ENCODE measurements at regions not wholly inside any gene's neighbourhood (a gene's known extent, or its start where the extent isn't known, plus 50 kb on each side); places are given as distances from the start of the nearest gene placed in this dataset.
"Not testable (repeated sequence)": the region's sequence is repeated elsewhere in the genome, so short reads cannot be mapped to it uniquely, and the experiment has no call there.

DNA sequence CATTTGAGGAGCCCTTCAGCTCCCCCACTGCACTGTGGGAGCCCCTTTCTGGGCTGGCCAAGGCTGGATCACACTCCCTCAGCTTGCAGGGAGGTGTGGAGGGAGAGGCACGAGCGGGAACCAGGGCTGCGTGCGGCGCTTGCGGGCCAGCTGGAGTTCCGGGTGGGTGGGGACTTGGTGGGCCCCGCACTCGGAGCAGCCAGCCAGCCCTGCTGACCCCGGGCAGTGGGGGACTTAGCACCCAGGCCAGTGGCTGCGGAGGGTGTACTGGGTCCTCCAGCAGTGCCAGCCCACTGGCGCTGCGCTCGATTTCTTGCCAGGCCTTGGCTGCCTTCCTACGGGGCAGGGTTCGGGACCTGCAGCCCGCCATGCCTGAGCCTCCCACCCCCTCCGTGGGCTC, 895.1 kb upstream of the FAM98A start:
- not testable (repeated sequence) for DNase-seq (ENCODE audit: low read depth in 2 of 3, low spot score in 1 of 3)

DNA sequence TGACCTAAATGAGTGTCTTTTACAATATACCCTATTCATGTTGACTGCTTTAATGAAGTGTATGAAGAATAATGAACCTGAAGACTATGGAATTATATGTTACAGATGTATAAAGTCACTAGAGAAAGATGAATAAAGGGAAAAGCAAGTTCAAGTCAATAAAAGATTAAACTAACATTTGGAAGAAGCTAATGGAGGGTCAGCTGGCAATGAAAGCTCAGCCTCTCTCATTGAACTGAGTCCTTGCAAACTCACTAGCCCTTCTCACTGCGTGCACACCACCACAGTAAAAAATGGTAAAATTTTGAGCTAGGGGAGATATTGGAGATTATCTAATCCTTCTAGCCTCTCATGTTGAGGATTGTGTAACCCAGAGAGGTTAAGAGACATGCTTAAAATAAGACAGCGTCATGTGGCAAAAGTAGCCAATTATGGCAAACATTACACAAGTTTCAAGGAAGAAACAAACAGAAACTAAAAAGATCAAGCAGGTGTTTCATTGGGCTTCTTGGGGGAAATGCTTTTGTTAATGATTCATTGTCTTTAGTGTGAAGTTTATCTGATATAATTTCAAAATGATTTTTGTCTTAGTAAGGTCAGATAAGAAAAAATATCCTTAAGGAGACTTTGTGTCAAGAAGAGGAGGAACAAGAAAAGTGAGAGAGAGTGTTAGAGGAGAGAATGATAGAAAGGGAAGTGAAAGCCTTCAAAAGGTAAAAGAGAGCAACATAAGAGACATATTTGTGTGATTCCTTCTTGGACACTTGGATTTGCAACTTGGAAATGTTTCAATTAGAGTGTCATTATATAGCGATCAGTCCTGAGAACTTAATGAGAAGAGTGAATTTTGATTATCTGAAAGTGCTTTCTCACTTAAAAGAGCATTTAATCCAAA, 893.7 kb upstream of the FAM98A start:
- no peak for DNase-seq (ENCODE audit: low read depth in 2 of 3, low spot score in 1 of 3)

DNA sequence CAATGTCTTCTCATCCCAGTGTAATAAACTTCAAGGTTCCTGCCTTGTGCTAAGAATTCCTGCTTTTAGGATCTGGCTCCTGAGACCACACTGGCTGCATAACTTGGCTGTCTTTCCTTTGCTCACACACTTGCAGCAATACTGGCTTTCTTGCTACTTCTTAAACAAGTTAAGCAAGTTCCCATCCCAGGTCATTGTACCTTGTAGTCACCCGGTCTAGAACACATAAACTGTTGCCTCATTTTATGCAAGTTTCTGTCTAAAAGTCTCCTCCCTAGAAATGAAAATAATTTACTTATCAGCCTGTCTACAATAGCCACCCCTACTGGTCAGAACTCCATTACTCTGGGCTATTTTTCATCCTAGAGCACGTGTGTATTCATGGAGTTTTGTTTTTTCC, 887.9 kb upstream of the FAM98A start:
- DNase-seq (ENCODE audit: low read depth in 2 of 3, low spot score in 1 of 3) = no peak

DNA sequence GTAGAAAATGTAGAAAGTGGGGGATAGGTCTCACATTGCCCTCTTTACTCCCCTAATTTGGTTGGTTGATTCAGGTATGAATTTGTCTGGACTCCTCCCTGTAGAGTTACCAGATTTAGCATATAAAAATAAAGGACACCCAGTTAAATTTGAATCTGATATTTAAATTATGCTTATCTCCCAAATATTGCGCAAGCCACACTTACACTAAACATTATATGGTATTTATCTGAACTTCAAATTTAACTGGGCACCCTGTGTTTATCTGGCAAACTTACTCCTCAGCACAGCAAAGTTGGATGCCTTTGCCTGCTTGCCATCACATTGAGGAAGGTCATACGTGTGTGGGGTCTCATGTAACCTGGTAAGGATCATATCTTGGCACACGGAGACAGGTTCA, 882.4 kb upstream of the FAM98A start:
- no peak for DNase-seq (ENCODE audit: low read depth in 2 of 3, low spot score in 1 of 3)

DNA sequence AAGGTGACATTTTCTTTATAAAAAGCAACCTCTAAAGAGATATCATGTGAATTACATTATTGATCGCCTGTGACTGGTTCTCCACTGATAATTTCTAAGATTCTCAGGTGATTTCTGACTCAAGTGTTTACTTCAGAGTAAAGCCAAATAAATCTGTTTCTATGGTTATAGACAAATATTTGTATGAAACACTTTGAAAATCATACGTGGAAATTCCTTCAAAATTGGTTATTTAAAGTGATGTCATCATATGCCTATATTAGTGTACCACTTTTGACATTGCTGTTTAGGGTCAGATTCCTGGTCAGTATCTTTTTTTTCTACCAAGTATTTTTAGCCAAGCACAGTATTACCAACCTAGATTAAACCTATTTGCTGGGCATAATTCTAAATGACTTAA, 881.3 kb upstream of the FAM98A start:
- no peak for DNase-seq (ENCODE audit: low read depth in 2 of 3, low spot score in 1 of 3)

DNA sequence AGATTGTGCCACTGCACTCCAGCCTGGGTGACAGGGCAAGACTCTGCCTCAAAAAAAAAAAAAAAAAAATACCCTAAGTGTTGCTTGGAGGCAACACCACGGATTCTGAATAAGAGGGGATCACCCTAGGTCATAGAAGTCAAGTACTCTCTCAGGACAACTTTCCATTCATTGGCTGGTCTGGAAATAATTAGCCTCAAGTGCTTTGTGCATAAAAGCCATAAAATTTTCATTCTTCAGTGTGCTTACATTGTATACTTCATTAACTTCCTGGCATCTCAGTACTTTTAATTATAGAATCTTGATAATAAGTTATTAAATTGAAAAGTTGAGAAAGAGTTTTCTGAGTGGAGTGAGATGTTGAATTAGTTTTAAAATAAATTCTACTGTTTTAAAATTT, 876.1 kb upstream of the FAM98A start:
- no peak for DNase-seq (ENCODE audit: low read depth in 2 of 3, low spot score in 1 of 3)

DNA sequence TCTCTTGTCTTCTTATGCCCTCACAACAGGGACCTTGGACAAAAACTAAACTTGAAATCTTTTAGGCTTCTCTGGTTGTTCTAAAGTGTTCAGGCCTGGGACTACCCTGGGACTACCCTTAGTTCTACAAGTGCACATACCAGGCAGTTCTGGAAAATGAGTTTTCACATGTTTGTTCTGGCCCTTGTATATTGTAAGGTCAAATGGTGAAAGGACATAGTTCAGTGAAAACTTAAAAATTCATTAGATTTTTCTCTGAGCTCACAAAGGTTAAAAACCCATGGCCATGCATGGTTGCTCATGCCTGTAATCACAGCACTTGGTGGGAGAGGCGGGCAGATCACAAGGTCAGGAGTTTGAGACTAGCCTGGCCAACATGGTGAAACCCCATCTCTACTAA, 875.5 kb upstream of the FAM98A start:
- DNase-seq (ENCODE audit: low read depth in 2 of 3, low spot score in 1 of 3) = no peak

DNA sequence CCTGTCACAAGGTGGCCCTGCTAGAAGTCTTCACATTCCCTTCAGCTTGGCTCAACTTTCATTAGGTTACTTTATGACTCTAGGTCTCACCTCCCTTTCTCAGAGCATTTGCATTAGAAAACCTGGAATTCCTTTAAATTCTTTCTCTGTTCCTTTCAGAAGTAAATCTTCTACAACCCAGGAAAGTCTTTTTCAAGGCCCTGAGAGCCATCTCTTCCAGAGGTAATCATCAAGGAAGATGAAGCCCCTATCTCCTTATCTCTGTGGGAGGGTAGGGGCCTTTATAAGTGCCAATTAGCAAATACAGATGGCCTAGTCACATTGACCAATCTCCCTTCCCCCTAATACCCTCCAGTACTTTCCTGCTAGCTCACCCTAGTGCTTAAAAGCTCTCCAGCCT, 848.0 kb upstream of the FAM98A start:
- no peak for DNase-seq (ENCODE audit: low read depth in 2 of 3, low spot score in 1 of 3)

DNA sequence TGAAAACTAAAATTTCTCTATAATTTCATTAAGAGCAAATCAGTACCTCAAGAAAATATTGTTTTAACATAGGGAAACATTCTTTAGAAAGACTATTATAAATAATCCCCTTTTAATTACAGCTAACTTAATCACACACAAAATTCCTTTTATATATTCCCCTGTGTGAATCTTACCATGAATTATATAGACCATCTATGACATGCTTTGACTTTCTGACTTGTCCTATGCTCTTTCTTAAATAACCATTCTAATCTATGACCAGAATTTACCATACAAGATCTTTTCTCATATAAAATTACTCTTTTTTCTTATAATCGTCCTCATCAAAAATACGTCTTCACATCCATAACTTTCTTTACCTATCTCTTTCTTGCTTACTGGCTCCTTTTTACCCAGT, 824.2 kb upstream of the FAM98A start:
- no peak for DNase-seq (ENCODE audit: low read depth in 2 of 3, low spot score in 1 of 3)

DNA sequence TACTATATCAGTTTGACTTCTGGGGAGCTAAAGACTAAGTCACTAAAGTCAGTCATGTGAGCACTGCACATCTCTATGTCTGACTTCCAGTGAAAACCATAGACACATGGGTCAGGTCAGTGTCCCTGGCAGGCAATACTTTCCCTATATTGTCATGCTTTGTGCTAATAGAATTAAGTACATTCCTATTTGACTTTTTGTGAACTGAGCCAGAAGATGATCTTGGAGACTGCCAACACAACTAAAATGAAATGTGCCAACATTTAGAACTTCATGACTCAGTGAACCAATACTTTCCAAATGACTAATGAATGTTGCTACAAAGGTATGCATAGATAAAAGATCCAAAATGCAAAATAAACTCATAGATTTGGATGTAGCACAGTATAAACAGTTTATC, 820.8 kb upstream of the FAM98A start:
- no peak for DNase-seq (ENCODE audit: low read depth in 2 of 3, low spot score in 1 of 3)

DNA sequence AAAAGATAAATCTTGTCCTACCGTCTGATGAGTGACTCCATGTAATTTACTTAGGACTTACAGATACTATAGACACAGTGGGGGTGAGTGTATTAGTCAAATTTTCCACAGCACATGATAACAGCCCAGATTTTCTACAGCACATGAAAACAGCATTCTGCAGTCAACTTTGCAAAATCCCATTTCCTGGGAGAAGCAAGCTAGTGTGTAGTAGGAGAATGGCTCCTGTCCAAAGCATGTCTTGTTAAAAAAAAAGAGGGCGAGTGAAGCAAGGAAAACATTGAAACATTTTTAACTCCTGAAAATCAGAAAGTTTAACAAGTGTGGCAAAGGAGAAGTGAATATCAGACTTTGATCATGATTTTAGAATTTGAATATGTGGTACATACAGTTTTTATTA, 817.8 kb upstream of the FAM98A start:
- no peak for DNase-seq (ENCODE audit: low read depth in 2 of 3, low spot score in 1 of 3)

DNA sequence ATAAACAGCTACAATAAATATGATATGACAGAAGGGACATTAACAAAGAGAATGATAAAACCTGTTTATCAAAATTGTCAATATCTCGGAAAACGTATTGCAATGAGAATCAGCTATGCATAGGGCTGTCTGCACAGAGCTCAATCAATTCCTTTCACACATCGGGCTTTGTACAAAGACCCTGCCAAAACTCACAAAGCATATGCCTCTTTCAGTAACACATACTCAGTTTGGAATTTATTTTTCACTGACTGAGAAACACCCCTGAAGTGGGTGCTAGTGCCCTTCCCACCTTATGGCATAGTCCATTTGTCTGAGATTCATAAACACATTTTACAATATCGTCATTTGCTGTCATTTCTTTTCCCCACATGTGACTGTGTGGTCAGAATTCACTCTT, 815.8 kb upstream of the FAM98A start:
- no peak for DNase-seq (ENCODE audit: low read depth in 2 of 3, low spot score in 1 of 3)

DNA sequence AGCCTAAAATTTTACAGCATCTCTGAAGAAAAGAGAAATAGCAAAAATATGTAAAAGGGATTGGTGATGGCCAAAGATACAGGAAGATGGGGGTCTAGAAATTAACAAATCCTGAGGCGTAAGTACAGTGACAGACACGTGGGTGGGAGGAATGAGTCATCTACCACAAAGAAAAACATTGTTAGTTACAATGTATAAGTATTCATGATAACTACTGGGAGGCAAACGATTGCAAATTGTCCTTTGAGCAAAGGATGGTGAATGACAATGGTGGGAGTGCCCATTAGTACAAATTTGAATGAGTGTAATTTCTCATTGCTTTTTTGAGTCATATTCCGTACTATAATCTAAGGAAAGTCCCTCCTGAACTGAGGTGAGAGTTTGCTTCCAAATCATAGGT, 809.0 kb upstream of the FAM98A start:
- no peak for DNase-seq (ENCODE audit: low read depth in 2 of 3, low spot score in 1 of 3)

DNA sequence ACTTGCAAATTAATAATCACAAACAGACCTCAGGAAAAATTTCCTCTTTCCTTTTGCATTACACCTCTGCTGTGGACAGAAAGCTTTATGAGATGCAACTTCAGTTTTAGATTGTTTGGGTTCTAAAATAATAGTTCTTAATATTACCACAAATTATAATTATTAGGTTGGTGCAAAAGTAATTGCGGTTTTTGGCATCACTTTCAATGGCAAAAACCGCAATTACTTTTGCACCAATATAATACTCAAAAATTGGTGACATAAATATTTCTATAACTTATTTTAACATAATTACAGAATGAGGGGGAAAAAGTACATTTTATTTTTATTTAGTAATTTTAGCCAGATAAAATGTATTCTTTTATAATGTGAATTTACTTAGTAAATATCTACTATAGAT, 804.4 kb upstream of the FAM98A start:
- DNase-seq (ENCODE audit: low read depth in 2 of 3, low spot score in 1 of 3) = no peak

DNA sequence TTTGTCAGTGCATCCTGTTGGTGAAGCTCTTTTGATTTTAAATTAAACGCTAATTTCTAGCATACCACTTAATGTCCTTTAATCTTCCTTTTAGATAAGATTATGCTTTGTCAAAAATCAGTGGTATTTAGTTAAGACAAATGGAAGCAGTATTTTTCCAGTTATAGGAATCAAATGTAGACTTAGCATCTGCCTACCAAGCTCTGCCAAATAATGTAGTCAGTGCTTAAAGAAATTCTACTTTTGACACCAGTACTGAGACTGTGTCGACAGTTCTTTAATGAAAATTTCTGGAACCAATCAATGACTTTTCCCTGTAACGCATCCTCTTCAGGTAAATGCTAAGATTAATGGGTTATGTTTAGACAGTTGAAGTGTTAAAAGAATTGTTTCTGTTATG, 803.3 kb upstream of the FAM98A start:
- no peak for DNase-seq (ENCODE audit: low read depth in 2 of 3, low spot score in 1 of 3)

DNA sequence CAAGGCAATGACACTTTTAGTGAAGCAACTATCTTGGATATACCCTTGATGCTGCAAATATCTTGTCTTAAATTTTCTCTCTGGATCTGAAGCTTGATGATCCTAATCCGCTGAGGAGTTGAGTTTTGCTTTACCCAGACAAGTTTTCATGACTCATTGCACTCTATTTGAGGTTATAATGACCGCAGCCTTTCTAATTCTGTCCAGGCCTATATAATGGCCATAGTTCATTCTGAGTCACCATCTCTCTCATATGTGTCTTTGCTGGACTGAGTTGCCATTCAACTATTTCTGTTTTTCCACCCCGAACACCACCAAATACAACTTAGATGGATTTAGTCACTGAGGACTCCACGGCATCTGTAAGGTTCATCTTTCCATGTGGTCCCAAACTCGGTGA, 802.1 kb upstream of the FAM98A start:
- no peak for DNase-seq (ENCODE audit: low read depth in 2 of 3, low spot score in 1 of 3)

DNA sequence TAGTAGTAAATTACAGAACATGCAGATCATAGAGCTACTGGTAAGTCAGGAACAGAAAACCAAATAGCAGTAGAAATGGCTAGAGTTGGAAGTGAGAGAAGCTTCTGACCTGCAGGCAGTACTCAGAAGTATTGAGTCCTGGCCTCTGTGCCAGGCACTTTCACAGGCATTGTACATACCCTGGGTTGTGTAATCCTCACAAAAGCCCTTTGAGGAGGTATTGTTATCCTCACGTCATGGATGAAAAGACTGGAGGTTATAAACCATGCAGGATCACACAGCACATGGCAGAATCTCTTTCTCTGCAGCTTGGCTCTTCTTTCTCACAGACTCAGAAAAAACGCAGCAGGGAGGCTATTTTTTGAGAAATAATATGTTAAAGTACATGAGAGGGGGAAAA, 789.3 kb upstream of the FAM98A start:
- no peak for DNase-seq (ENCODE audit: low read depth in 2 of 3, low spot score in 1 of 3)

DNA sequence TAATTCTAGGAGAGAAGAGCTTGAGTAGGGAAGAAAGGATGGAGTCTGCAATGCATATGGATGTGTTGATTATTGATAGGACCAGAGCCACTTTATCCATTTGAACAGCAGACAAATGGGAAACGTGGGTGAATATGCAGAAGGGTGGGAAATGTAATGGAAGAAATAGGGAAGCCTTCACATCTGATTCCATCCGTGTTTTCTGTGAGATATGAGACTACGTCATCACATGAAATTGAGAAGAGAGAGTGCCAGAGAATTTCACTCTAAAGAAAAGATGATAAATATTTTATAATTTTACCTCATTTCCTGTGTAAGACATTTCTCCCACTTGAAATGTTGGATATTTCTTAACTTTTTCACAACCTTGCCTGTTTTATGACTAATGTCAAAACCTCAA, 788.4 kb upstream of the FAM98A start:
- DNase-seq (ENCODE audit: low read depth in 2 of 3, low spot score in 1 of 3) = no peak

DNA sequence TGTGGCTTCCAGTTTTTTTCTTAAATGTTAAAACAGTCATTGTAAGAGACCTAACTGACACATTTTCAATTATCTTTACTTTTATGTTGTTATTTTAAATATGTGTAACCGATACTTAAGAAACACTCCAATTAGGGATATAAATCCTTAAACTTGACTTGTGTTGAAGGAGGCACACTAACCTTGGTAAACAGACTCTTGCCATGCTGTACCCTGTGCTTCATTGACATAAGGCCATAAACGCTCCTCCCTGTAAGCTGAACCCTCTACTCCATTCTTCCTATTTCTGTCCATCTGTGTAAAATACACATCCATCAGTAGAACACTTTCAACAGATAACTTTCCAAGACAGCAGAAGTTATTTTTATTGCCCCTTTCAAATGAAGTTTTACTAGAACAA, 780.5 kb upstream of the FAM98A start:
- no peak for DNase-seq (ENCODE audit: low read depth in 2 of 3, low spot score in 1 of 3)

DNA sequence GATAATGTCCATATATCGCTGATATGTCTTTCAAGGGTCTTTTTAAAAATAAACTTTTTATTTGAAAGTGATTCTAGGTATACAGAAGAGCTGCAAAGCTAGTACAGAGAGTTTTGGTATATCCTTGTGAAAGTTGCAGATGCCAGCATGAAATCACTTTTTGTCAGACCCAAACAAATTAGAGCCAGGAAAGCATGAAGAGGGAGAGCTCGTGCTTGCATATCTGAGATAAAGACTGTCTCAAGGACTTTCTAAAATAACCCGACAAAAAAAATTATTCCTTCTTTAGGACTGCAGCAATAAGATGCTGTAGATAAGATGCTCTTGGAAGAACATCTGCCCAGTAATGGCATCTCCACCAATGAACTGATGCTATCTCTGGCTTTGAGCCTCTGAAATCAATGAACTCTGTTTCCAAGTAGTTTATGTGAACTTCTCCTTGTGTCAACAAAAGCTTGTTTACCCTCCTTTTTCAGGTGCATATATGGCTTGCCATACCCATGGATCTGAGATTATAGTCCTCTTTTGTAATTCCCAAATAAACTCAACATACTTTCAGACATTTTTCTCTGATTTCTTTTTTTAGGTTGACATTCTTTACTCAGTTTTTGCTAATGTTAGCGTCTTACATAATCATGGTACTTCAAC, 774.6 kb upstream of the FAM98A start:
- no peak for DNase-seq (ENCODE audit: low read depth in 2 of 3, low spot score in 1 of 3)

DNA sequence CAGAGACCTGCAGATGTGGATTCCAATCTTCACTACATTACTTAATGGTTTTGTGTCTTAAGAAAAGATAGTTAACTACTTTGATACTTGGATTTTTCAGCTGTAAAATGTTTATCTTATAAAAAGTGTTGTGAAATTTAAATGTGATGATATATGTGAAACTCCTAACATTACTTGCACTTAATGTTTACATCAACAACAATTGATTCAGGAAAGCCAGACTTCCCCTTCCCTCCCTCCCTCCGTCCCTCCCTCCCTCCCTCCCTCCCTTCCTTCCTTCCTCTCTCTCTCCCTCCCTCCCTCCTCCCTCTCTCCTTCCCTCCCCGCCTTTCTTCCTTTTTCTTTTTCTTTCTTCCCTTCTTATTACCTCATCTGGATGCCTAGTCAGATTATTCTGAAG, 773.9 kb upstream of the FAM98A start:
- no peak for DNase-seq (ENCODE audit: low read depth in 2 of 3, low spot score in 1 of 3)

DNA sequence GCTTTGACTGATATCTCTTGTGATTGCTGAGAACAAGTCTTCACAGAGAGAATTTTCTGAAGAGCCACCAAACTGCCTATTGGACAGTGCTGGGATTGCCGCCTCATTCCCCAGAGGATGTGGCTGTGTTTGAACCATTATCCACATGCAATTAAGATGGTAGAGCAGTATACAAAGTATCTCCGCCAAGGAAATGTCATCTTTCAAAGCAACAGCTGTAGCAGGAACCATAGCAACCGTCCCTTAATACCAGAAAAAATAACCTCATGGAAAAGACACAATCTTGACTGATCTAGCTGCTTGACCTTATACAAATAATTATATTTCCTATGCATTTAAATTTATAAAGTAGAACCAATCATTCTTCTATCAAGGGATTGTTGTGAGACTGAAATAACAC, 772.6 kb upstream of the FAM98A start:
- DNase-seq (ENCODE audit: low read depth in 2 of 3, low spot score in 1 of 3) = no peak

DNA sequence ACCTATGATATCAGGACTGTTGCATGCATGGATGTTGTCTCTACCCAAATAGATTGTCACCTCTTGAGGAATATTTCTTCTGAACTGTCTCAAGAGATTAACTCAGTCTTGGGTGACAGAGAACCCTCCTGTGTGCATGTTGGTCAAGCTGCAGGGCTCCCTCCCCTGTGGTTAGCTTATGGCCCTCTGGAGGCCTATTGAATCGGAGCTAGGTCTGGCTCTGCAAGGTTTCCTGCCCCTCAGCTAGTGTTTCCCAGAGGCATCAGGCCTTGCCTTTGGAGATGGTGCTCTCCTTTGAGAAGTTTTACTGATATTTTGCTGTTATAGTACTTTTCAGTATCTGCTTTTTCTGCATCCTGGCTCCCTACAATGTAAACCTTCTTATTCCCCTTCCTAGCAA, 769.2 kb upstream of the FAM98A start:
- no peak for DNase-seq (ENCODE audit: low read depth in 2 of 3, low spot score in 1 of 3)

Measured in stimulated activated CD4-positive, alpha-beta T cell treated with anti-CD3 and anti-CD28 coated beads, Interleukin-12 subunit alpha, Interleukin-12 subunit beta, amount 100 ng/mL, for 48 hours (primary cell).